Common myeloid progenitor, CD34-positive (primary cell): ENCODE measurements at regions not wholly inside any gene's neighbourhood (a gene's known extent, or its start where the extent isn't known, plus 50 kb on each side); places are given as distances from the start of the nearest gene placed in this dataset.
A peak's percentile ranks its signal among the peaks of the same experiment; 100 is the strongest.

Source experiments
- CTCF ChIA-PET: fragments of 350-600 bp; sonication (Branson Sonifier 250); formaldehyde crosslinking; loops from one replicate; lab custom pipeline; 2021; ENCODE audit warnings: antibody characterized with exemption; lab: Charles Lee
- POLR2A ChIA-PET: fragments of 350-600 bp; sonication (Branson Sonifier 250); formaldehyde crosslinking; loops from one replicate; lab custom pipeline; 2021; ENCODE audit warnings: antibody characterized with exemption; lab: Charles Lee
- DNase-seq, 3 donors: peaks; one replicate each; pipeline versions ENCODE4 v3.0.0 to v3.0.0-alpha.2; 2013
- H3K27ac ChIP-seq, 2 experiments: 1 replicate in 1 of 2; 2 replicates in 1 of 2; pipeline ENCODE4 v1.7.0; 2013; ENCODE audit warnings: inconsistent platforms in 2 of 2, low read length in 2 of 2, mild to moderate bottlenecking in 2 of 2, low read depth in 1 of 2, moderate library complexity in 1 of 2; ENCODE audit not compliant: severe bottlenecking in 2 of 2, insufficient read depth in 1 of 2, poor library complexity in 1 of 2
- H3K27me3 ChIP-seq, 5 experiments: replicated peaks in 2 of 5; 1 replicate in 3 of 5; 2 replicates in 2 of 5; pipeline versions ENCODE4 v1.6.1 to v1.7.0; 2013; ENCODE audit warnings: low read length in 4 of 5, mild to moderate bottlenecking in 2 of 5, moderate library complexity in 2 of 5, inconsistent platforms in 1 of 5; ENCODE audit not compliant: insufficient read depth in 5 of 5, control insufficient read depth in 4 of 5
- H3K36me3 ChIP-seq, 4 experiments: 1 replicate in 2 of 4; 2 replicates in 2 of 4; pipeline versions ENCODE4 v1.6.1 to v1.7.0; 2013; ENCODE audit warnings: low read length in 3 of 4, control low read depth in 1 of 4, mild to moderate bottlenecking in 1 of 4; ENCODE audit not compliant: control insufficient read depth in 4 of 4, insufficient read depth in 4 of 4
- H3K4me1 ChIP-seq, 4 experiments: 1 replicate in 3 of 4; 2 replicates in 1 of 4; pipeline versions ENCODE4 v1.6.1 to v1.7.1; 2013; ENCODE audit warnings: low read length in 3 of 4, mild to moderate bottlenecking in 3 of 4, control low read depth in 1 of 4, inconsistent platforms in 1 of 4, moderate library complexity in 1 of 4; ENCODE audit not compliant: control insufficient read depth in 4 of 4, insufficient read depth in 4 of 4; ENCODE audit errors: control extremely low read depth in 1 of 4
- H3K4me3 ChIP-seq, 7 experiments: 1 replicate in 4 of 7; 2 replicates in 3 of 7; pipeline versions ENCODE4 v1.5.1 to v1.7.0; 2013; ENCODE audit warnings: mild to moderate bottlenecking in 7 of 7, low read length in 6 of 7, moderate library complexity in 6 of 7, inconsistent platforms in 2 of 7, low read depth in 2 of 7, control low read depth in 1 of 7; ENCODE audit not compliant: insufficient read depth in 4 of 7, control insufficient read depth in 1 of 7; ENCODE audit errors: extremely low read depth in 1 of 7
- H3K9me3 ChIP-seq, 5 experiments: 1 replicate in 4 of 5; 2 replicates in 1 of 5; pipeline versions ENCODE4 v1.6.1 to v1.7.1; 2013; ENCODE audit warnings: low read length in 4 of 5, mild to moderate bottlenecking in 2 of 5, inconsistent platforms in 1 of 5, low read depth in 1 of 5, moderate library complexity in 1 of 5; ENCODE audit not compliant: control insufficient read depth in 4 of 5, insufficient read depth in 2 of 5; ENCODE audit errors: control extremely low read depth in 1 of 5
- WGBS: methylation state at CpG from one replicate; pipeline ENCODE4 v1.1.5; 2013; ENCODE audit not compliant: insufficient coverage; 5-methylcytosine and 5-hydroxymethylcytosine counted together

DNA sequence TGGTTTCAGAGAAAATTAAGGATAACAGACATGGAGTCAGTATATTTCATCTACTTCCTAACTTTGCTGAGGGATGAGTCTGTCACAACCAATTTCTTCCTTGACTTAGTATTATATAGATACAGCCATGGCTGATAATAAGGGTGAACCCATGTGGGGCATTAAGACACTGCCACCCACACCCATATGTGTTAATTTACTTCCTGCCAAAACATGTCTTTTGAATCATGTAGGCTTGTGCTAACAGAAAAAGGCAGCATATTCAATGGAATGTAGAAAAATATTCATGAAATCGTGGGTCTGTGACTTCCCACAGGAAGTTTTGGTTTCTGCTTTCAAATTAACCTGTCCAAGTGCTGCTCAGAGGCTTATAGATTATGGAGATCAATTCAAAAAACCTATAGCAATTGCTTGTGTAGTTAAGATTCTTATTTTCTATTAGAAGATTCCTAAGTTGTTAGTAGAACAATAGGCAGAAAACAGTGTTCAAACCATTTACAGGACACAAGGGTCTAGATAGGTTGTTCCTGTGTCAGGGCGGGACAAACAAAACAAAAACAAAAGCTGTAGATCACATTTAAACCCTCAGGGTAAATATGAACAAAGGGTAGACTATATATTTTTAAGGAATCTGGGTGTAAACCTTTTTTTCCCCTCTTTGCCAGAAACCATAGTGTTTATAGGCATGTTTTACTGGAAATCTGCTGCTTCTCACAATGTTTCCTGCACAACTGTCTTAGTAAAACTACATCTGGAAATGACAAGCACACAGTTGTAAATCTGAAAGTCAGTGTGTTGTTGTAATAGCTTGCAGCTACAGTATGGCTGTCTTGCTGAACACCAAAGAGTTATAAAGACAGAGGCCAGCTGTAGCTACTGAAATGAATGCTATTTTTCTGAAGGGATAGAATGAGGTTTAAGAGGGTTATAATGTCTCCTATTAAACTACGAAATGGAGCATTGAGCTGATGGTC is 691.2 kb downstream of the EPHA4 start:
- CTCF ChIA-PET, result no interaction called here
- Histone ChIP-seq H3K36me3 (no peaks in the 10 kb centered on the region), H3K4me3 (no peak overlapping the region), H3K27me3 (no peaks in the 10 kb centered on the region), H3K9me3 (no peaks in the 10 kb centered on the region), H3K27ac (no peak overlapping the region), H3K4me1 (peaks cover 0 to 8% (median 1%) of the 10 kb centered on the region in 4 experiments)
- WGBS, result 56% methylated on average over 2 of the region's 3 CpGs
- no peak for DNase-seq
- POLR2A ChIA-PET, result no interaction called here

DNA sequence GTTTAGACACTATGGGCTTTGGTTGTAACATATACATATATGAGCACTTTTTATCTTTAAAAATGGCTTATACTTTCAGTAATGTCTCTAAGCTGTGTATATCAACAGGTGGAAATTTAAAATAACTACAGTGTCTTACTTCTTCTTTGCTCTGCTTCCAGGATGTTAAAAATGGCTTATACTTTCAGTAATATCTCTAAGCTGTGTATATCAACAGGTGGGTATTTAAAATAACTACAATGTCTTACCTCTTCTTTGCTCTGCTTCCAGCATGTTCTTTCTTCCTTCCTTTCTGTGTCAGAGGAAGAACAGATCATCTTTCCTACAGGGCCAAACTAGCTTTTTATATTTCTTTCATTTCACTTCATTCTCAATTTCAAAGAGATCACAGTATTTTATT is 689.6 kb downstream of the EPHA4 start:
- ChIA-PET CTCF (no interaction called here), POLR2A (no interaction called here)
- Histone ChIP-seq H3K36me3 (no peaks in the 10 kb centered on the region), H3K27ac (no peak overlapping the region), H3K9me3 (no peaks in the 10 kb centered on the region), H3K27me3 (no peaks in the 10 kb centered on the region), H3K4me3 (no peak overlapping the region), H3K4me1 (peaks cover 0 to 8% (median 1%) of the 10 kb centered on the region in 4 experiments)
- DNase-seq, result no peak

DNA sequence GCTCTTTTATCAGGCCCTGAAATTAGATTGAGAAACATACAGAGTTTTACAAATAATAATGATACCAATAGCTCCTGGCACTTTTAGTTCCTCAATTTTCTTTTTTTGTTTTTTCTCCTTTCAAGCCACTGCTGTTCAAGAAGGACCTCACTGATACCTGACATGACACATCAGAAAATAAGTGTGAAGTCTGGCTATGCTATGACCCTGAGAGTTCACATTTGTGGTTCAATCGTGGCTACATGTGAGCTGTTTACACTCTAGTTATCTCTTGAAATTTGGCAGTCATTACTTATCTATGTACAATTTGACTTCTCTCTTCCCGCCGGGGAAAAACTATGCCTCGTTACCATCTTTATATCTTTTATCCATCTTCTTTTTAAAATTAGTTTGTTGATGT is 686.5 kb downstream of the EPHA4 start:
- no peaks in the 10 kb centered on the region for H3K27me3 ChIP-seq
- DNase-seq, result peak in 2 of 3 donors; percentile 1
- H3K9me3 ChIP-seq, result no peaks in the 10 kb centered on the region
- no peaks in the 10 kb centered on the region for H3K36me3 ChIP-seq
- CTCF ChIA-PET, result no interaction called here
- WGBS, result 86% methylated on average over 1 of the region's 4 CpGs
- POLR2A ChIA-PET, result no interaction called here
- H3K27ac ChIP-seq, result no peak overlapping the region
- H3K4me1 ChIP-seq, result peaks cover 0 to 8% (median 1%) of the 10 kb centered on the region in 4 experiments
- no peak overlapping the region for H3K4me3 ChIP-seq

DNA sequence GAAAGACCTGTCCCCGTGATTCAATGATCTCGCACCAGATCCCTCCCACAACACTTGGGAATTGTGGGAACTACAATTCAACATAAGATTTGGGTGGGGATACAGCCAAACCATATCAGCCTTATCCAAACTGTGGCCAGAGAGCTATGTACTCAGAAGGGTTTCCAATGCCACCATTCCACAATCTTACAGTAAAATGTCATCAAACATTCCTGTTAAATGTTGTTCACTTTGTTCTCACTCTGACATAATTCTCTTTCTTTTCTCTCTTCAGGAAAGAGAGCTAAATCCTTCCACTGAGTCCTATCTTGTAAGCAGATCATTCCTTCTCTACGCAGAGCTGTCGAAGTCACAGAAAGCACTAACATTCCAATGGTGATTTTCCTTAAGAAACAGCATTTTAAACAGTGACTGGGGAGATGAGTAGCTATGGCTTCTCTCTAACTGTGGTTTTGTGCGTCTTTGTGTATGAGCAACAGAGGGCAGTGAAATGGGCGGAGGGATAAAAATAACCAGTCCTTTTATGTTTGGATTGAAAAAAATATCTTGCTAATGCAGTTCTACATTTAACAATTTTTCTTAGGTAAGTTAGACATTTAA is 684.7 kb downstream of the EPHA4 start:
- peaks cover 0 to 8% (median 1%) of the 10 kb centered on the region in 4 experiments for H3K4me1 ChIP-seq
- H3K9me3 ChIP-seq, result no peaks in the 10 kb centered on the region
- no peak overlapping the region for H3K27ac ChIP-seq
- WGBS, result 100% methylated on average over 5 of the region's 6 CpGs
- ChIA-PET POLR2A (no interaction called here), CTCF (interaction anchor here (1.2 kb wide), 1 partner anchor 31 kb away, joined by 5 read pairs; no protein-coding TSS in a partner anchor)
- DNase-seq, result no peak
- H3K4me3 ChIP-seq, result no peak overlapping the region
- no peaks in the 10 kb centered on the region for H3K36me3 ChIP-seq
- no peaks in the 10 kb centered on the region for H3K27me3 ChIP-seq

DNA sequence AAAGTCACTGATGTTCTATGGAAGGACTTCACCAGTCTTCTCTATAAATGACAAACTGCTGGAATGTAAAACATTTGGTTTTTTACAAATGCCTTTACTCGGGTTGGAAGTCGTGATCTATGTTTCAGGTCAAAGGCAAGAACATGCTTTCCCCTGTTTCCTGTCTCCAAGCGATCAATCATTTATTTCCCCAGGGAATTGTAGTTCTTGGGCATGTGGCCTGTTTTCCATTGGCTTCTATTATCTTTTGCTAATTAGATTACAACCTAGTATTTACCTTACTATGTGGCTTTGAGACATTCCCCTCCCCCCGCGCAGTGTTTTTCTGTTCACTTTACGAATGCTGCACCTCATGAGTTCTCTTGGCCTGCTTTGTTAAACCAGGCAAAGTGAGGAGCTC is 684.2 kb downstream of the EPHA4 start:
- 100% methylated on average over 2 of the region's 6 CpGs for WGBS
- no peak for DNase-seq
- POLR2A ChIA-PET, result no interaction called here
- Histone ChIP-seq H3K4me1 (peaks cover 0 to 8% (median 1%) of the 10 kb centered on the region in 4 experiments), H3K4me3 (no peak overlapping the region), H3K27ac (no peak overlapping the region), H3K36me3 (no peaks in the 10 kb centered on the region), H3K27me3 (no peaks in the 10 kb centered on the region), H3K9me3 (no peaks in the 10 kb centered on the region)
- CTCF ChIA-PET, result no interaction called here

DNA sequence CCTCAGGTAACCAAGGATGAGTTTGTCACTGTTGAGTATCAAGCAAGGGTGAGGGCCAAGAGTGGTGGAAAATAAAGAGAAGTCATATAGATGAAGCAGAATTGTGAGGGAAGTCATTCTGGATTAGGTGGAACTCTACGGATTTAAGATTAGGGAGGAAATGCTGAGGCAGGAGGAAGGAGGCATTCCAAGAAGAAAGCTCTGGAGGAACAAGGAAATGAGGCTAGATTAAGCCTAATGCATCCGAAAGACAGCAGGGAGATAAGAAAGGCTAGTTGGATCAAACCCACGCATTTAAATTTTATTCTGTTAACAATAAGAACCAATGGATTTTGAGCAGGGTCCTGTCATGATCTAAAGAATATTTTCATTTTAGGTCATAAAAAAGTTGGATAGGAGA is 681.2 kb downstream of the EPHA4 start:
- Histone ChIP-seq H3K9me3 (no peaks in the 10 kb centered on the region), H3K4me3 (no peak overlapping the region), H3K36me3 (no peaks in the 10 kb centered on the region), H3K4me1 (no peaks in the 10 kb centered on the region), H3K27ac (no peak overlapping the region), H3K27me3 (no peaks in the 10 kb centered on the region)
- WGBS, result 100% methylated on average over 2 of the region's 3 CpGs
- DNase-seq, result no peak
- CTCF ChIA-PET, result no interaction called here
- POLR2A ChIA-PET, result no interaction called here

DNA sequence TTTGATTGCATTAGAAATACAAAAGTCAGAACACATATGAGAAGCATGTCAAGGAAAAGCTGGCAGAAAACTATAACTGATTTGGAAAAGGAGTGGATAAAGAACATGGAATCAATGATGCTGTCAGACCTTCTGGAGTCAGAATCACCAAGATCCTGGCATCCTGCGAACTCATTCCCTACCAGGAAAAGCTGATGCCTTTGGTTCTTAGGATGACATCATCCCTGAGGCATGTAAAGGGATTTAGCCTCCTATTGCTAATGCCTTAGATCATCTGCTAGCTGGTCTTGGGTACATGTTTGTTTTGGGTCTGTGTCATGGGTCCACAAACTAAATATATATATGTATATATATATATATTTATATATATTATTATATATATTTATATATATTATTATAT is 680.7 kb downstream of the EPHA4 start:
- WGBS, result 100% methylated on average over 1 of the region's 1 CpG
- CTCF ChIA-PET, result no interaction called here
- POLR2A ChIA-PET, result no interaction called here

More for the DNA sequence above, 680.7 kb downstream of the EPHA4 start:
- no peaks in the 10 kb centered on the region for H3K9me3 ChIP-seq
- no peaks in the 10 kb centered on the region for H3K27me3 ChIP-seq
- H3K27ac ChIP-seq, result no peak overlapping the region
- no peaks in the 10 kb centered on the region for H3K36me3 ChIP-seq
- no peak for DNase-seq
- no peaks in the 10 kb centered on the region for H3K4me1 ChIP-seq
- H3K4me3 ChIP-seq, result no peak overlapping the region
